H1 (cell line): ENCODE measurements at regions not wholly inside any gene's neighbourhood (a gene's known extent, or its start where the extent isn't known, plus 50 kb on each side); places are given as distances from the start of the nearest gene placed in this dataset.
"Not testable (repeated sequence)": the region's sequence is repeated elsewhere in the genome, so short reads cannot be mapped to it uniquely, and the experiment has no call there.

Experiments used
- CTCF ChIA-PET: fragments of 300-600 bp; sonication (Branson Sonifier 250); formaldehyde crosslinking; loops from one replicate; lab custom pipeline; 2021; ENCODE audit not compliant: partially characterized antibody; lab: Charles Lee
- POLR2A ChIA-PET: fragments of 300-600 bp; sonication (Branson Sonifier 250); formaldehyde crosslinking; loops from one replicate; lab custom pipeline; 2021; ENCODE audit warnings: inconsistent platforms; ENCODE audit not compliant: partially characterized antibody; lab: Charles Lee
- DNase-seq, 2 experiments: peaks; one replicate each; pipeline versions ENCODE4 v3.0.0 to v3.0.0-alpha.2; 2010 to 2022; ENCODE audit warnings: low spot score in 2 of 2, low read depth in 1 of 2, mixed read lengths in 1 of 2
- FAIRE-seq: peaks from 2 replicates; lab custom pipeline; 2011; peaks lifted over from hg19 to GRCh38; lab: Jason Lieb, UNC
- H2AFZ ChIP-seq: 2 replicates; pipeline ENCODE4 v1.8.1; 2012; ENCODE audit warnings: low read length, inconsistent platforms
- H2AK5ac ChIP-seq: 2 replicates; pipeline ENCODE4 v1.6.1; 2013; ENCODE audit warnings: low read depth, low read length
- H2BK120ac ChIP-seq: replicated peaks from 2 replicates; pipeline ENCODE3; 2013; ENCODE audit warnings: low read depth, low read length, inconsistent platforms
- H2BK12ac ChIP-seq: 2 replicates; pipeline ENCODE4 v1.6.1; 2013; ENCODE audit warnings: low read depth, low read length
- H2BK15ac ChIP-seq: 2 replicates; pipeline ENCODE4 v1.6.1; 2013; ENCODE audit warnings: low read length
- H2BK20ac ChIP-seq: 2 replicates; pipeline ENCODE4 v1.6.1; 2013; ENCODE audit warnings: low read length
- H2BK5ac ChIP-seq: 2 replicates; pipeline ENCODE4 v1.6.1; 2013; ENCODE audit warnings: low read depth, low read length
- H3K14ac ChIP-seq: 2 replicates; pipeline ENCODE4 v1.6.1; 2013; ENCODE audit warnings: inconsistent platforms; ENCODE audit not compliant: insufficient read length
- H3K18ac ChIP-seq: 2 replicates; pipeline ENCODE4 v1.6.1; 2013; ENCODE audit warnings: low read length; ENCODE audit errors: extremely low read depth
- H3K23ac ChIP-seq: 2 replicates; pipeline ENCODE4 v1.6.1; 2013; ENCODE audit warnings: inconsistent platforms; ENCODE audit not compliant: insufficient read length
- H3K23me2 ChIP-seq: 2 replicates; pipeline ENCODE4 v1.6.1; 2013; ENCODE audit warnings: low read depth, low read length
- H3K27ac ChIP-seq: 2 replicates; pipeline ENCODE4 v1.6.1; 2011; ENCODE audit warnings: low read depth, low read length, inconsistent platforms
- H3K27me3 ChIP-seq, 4 experiments: replicated peaks in 1 of 4; 1 replicate in 1 of 4; 2 replicates in 3 of 4; pipeline versions ENCODE4 v1.6.1 to v1.8.1; 2011 to 2013; ENCODE audit warnings: low read length in 3 of 4, mild to moderate bottlenecking in 3 of 4, inconsistent platforms in 2 of 4, mixed read lengths in 2 of 4, moderate library complexity in 1 of 4; ENCODE audit not compliant: control insufficient read depth in 3 of 4, insufficient read depth in 3 of 4; ENCODE audit errors: extremely low read depth in 1 of 4
- H3K36me3 ChIP-seq, 4 experiments: 2 replicates each; pipeline versions ENCODE4 v1.6.1 to v1.8.1; 2011 to 2013; ENCODE audit warnings: mild to moderate bottlenecking in 4 of 4, low read length in 3 of 4, moderate library complexity in 2 of 4, control low read depth in 1 of 4, inconsistent platforms in 1 of 4; ENCODE audit not compliant: insufficient read depth in 4 of 4, control insufficient read depth in 2 of 4
- H3K4ac ChIP-seq: replicated peaks from 2 replicates; pipeline ENCODE3; 2013; ENCODE audit warnings: low read length, low read depth, mixed read lengths, inconsistent platforms; ENCODE audit not compliant: insufficient read length
- H3K4me1 ChIP-seq, 4 experiments: replicated peaks in 1 of 4; 1 replicate in 1 of 4; 2 replicates in 3 of 4; pipeline versions ENCODE4 v1.6.1 to v1.8.1; 2011 to 2013; ENCODE audit warnings: low read length in 3 of 4, inconsistent platforms in 2 of 4, mixed read lengths in 1 of 4; ENCODE audit not compliant: insufficient read depth in 4 of 4, control insufficient read depth in 3 of 4
- H3K4me2 ChIP-seq, 2 experiments: 2 replicates each; pipeline versions ENCODE4 v1.6.1 to v1.8.1; 2011 to 2013; ENCODE audit warnings: low read depth in 2 of 2, low read length in 2 of 2, control low read depth in 1 of 2, inconsistent platforms in 1 of 2, mild to moderate bottlenecking in 1 of 2; ENCODE audit not compliant: insufficient read depth in 1 of 2
- H3K4me3 ChIP-seq, 4 experiments: fragments of 200-600, 300-600 bp in 1 of 4; sonication (generic), shearing (Covaris generic), sonication (Bioruptor Twin) in 1 of 4; 2 replicates each; pipeline versions ENCODE4 v1.5.1 to v1.8.1; 2011 to 2016; ENCODE audit warnings: low read length in 4 of 4, low read depth in 3 of 4, control low read depth in 2 of 4, inconsistent platforms in 2 of 4, mild to moderate bottlenecking in 2 of 4, mixed read lengths in 1 of 4, moderate library complexity in 1 of 4; ENCODE audit not compliant: insufficient read depth in 2 of 4; ENCODE audit errors: extremely low read depth in 1 of 4
- H3K56ac ChIP-seq: replicated peaks from 2 replicates; pipeline ENCODE3; 2013; ENCODE audit warnings: low read depth, mild to moderate bottlenecking, mixed read lengths, low read length, inconsistent platforms; ENCODE audit not compliant: insufficient read length
- H3K79me1 ChIP-seq: 2 replicates; pipeline ENCODE4 v1.6.1; 2013; ENCODE audit warnings: low read depth, low read length, control low read depth
- H3K79me2 ChIP-seq, 2 experiments: 2 replicates each; pipeline versions ENCODE4 v1.6.1 to v1.8.1; 2012 to 2013; ENCODE audit warnings: low read length in 2 of 2, mild to moderate bottlenecking in 2 of 2, inconsistent platforms in 1 of 2; ENCODE audit not compliant: insufficient read depth in 2 of 2, control insufficient read depth in 1 of 2
- H3K9ac ChIP-seq, 4 experiments: replicated peaks in 1 of 4; 1 replicate in 1 of 4; 2 replicates in 3 of 4; pipeline versions ENCODE4 v1.6.1 to v1.8.1; 2011 to 2013; ENCODE audit warnings: low read depth in 3 of 4, low read length in 3 of 4, control low read depth in 2 of 4, mild to moderate bottlenecking in 2 of 4, moderate library complexity in 2 of 4, inconsistent platforms in 1 of 4; ENCODE audit errors: extremely low read depth in 1 of 4
- H3K9me3 ChIP-seq, 2 experiments: 2 replicates each; pipeline versions ENCODE4 v1.6.1 to v1.8.1; 2012 to 2013; ENCODE audit warnings: mild to moderate bottlenecking in 2 of 2, moderate library complexity in 2 of 2, control low read depth in 1 of 2, inconsistent platforms in 1 of 2, low read depth in 1 of 2, low read length in 1 of 2, mixed read lengths in 1 of 2; ENCODE audit not compliant: insufficient read depth in 2 of 2
- H4K20me1 ChIP-seq, 2 experiments: replicated peaks in 1 of 2; 2 replicates each; pipeline versions ENCODE3 to v1.8.1; 2011 to 2013; ENCODE audit warnings: inconsistent platforms in 2 of 2, low read length in 2 of 2, mild to moderate bottlenecking in 1 of 2; ENCODE audit not compliant: insufficient read depth in 2 of 2, control insufficient read depth in 1 of 2
- H4K5ac ChIP-seq: 2 replicates; pipeline ENCODE4 v1.6.1; 2013; ENCODE audit warnings: low read length, low read depth, mixed read lengths, inconsistent platforms; ENCODE audit not compliant: insufficient read length
- H4K8ac ChIP-seq: 2 replicates; pipeline ENCODE4 v1.8.0; 2013; ENCODE audit warnings: mild to moderate bottlenecking, moderate library complexity, low read length, inconsistent platforms; ENCODE audit not compliant: insufficient read depth; ENCODE audit errors: extremely low read depth
- H4K91ac ChIP-seq: replicated peaks from 2 replicates; pipeline ENCODE3; 2013; ENCODE audit warnings: low read length, mixed read lengths, inconsistent platforms; ENCODE audit not compliant: insufficient read length
- WGBS, 2 experiments: shearing (Covaris generic) in 1 of 2; methylation state at CpG; one replicate each; pipeline versions ENCODE4 v1.1.6 to v1.1.7; 2013 to 2015; ENCODE audit warnings: low lambda C conversion rate in 2 of 2, mixed read lengths in 2 of 2, inconsistent platforms in 1 of 2, low coverage in 1 of 2, missing lambda C conversion rate in 1 of 2; ENCODE audit not compliant: insufficient replicate concordance in 2 of 2, insufficient coverage in 1 of 2, insufficient read length in 1 of 2; ENCODE audit errors: extremely low coverage in 1 of 2, missing lambda C conversion rate in 1 of 2; 5-methylcytosine and 5-hydroxymethylcytosine counted together

GRCh38 chr9:82883974-82884373 is 179.0 kb downstream of the RASEF start:
- H4K5ac ChIP-seq, result peak overlapping the region; percentile 66
- peak overlapping the region in 1 of 2 experiments; percentile 90; a peak in 2 of 4 replicates for H3K4me2 ChIP-seq
- H4K20me1 ChIP-seq, H2BK15ac ChIP-seq, H3K4ac ChIP-seq, CTCF ChIA-PET, H4K8ac ChIP-seq, H3K79me2 ChIP-seq, H3K79me1 ChIP-seq, H2AK5ac ChIP-seq, H3K27me3 ChIP-seq, H4K91ac ChIP-seq, H3K23me2 ChIP-seq, H3K14ac ChIP-seq, FAIRE-seq, H2AFZ ChIP-seq, H3K27ac ChIP-seq, H2BK20ac ChIP-seq, H3K56ac ChIP-seq, H3K23ac ChIP-seq, POLR2A ChIA-PET, H3K9me3 ChIP-seq, H2BK120ac ChIP-seq: not testable (repeated sequence)
- 85% methylated on average over 7 of the region's 7 CpGs; no CpG with 5 or more reads in 1 of the 2 experiments for WGBS, 2 experiments
- H2BK12ac ChIP-seq, result 0 out of 2 replicates have a peak overlapping the region, but pooled peaks have one; percentile 39
- peak in 1 of 2 experiments; percentile 31 for DNase-seq
- H3K36me3 ChIP-seq, result peaks cover 0 to 11% (median 0%) of the 10 kb centered on the region in 4 experiments; a peak in 2 of 8 replicates
- 0 out of 7 replicates have a peak overlapping the region, but pooled peaks of 1 of the 4 experiments have one; percentile 32 for H3K9ac ChIP-seq
- peak overlapping the region; percentile 87 for H3K18ac ChIP-seq
- peaks cover 0 to 13% (median 2%) of the 10 kb centered on the region in 4 experiments; a peak in 4 of 7 replicates for H3K4me1 ChIP-seq
- H2BK5ac ChIP-seq, result peak overlapping the region; percentile 91; the same call in 1 of the 2 replicates
- peak overlapping the region in 1 of 4 experiments; percentile 34; a peak in 1 of 8 replicates for H3K4me3 ChIP-seq
